ENCODE measurements at regions not wholly inside any gene's neighbourhood (a gene's known extent, or its start where the extent isn't known, plus 50 kb on each side); places are given as distances from the start of the nearest gene placed in this dataset.

- DNase-seq, result no peak
- no peaks in the 10 kb centered on the region for H3K27me3 Mint-ChIP-seq
- no peaks in the 10 kb centered on the region for H3K9me3 Mint-ChIP-seq (ENCODE audit: insufficient read depth)
These were observed 183.1 kb downstream of the FAT4 start for GRCh38 chr4:125497861-125498260.

DNA sequence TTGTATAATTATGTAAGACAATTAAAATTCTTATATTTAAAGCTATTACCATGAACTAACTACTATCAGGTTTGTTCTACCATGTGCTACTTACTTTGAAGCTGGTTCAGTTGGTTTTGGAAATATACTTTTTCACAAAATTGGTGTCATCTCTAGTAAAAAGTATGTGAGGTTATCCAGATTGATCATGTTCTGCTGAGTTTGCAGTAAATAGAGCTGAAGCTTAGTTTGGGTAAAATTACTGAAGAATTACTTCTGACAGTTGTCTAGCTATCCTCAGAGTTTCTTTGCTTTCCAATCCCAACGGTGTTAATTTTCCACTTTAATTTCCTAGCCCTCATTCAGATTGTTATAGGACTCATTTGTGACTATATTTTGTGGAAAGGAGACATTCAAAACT, 184.2 kb downstream of the FAT4 start:
- POLR2A ChIA-PET, result no interaction called here
- WGBS (ENCODE audit: insufficient coverage), result no CpG with 5 or more reads among the region's 1 CpG
- TF ChIP-seq EZH2 (IDR thresholded peaks at IDR 0.05; ENCODE audit: borderline replicate concordance, insufficient read depth, low read depth, low read length, poor library complexity, severe bottlenecking), result no peak
- TF ChIP-seq, protein P1, sequence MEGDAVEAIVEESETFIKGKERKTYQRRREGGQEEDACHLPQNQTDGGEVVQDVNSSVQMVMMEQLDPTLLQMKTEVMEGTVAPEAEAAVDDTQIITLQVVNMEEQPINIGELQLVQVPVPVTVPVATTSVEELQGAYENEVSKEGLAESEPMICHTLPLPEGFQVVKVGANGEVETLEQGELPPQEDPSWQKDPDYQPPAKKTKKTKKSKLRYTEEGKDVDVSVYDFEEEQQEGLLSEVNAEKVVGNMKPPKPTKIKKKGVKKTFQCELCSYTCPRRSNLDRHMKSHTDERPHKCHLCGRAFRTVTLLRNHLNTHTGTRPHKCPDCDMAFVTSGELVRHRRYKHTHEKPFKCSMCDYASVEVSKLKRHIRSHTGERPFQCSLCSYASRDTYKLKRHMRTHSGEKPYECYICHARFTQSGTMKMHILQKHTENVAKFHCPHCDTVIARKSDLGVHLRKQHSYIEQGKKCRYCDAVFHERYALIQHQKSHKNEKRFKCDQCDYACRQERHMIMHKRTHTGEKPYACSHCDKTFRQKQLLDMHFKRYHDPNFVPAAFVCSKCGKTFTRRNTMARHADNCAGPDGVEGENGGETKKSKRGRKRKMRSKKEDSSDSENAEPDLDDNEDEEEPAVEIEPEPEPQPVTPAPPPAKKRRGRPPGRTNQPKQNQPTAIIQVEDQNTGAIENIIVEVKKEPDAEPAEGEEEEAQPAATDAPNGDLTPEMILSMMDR (IDR thresholded peaks at IDR 0.05), result no peak

More at GRCh38 chr4:125497861-125498260, 183.1 kb downstream of the FAT4 start:
- Histone ChIP-seq H3K9ac (ENCODE audit: low read length) (no peak overlapping the region), H3K9me3 (ENCODE audit: control extremely low read depth in 1 of 3, control insufficient read depth in 2 of 3, insufficient read depth in 1 of 3, low read length in 2 of 3) (no peaks in the 10 kb centered on the region), H3K27me3 (replicated peaks in 1 of 4; ENCODE audit: control extremely low read depth in 1 of 4, control insufficient read depth in 3 of 4, insufficient read depth in 4 of 4, low read length in 3 of 4) (no peaks in the 10 kb centered on the region), H3K4me3 (ENCODE audit: control extremely low read depth in 1 of 5, extremely low read depth in 1 of 5, insufficient read depth in 1 of 5, low read depth in 2 of 5, low read length in 4 of 5) (no peak overlapping the region), H3K4me2 (replicated peaks; ENCODE audit: low read depth, low read length, poor library complexity, severe bottlenecking) (no peak overlapping the region), H2AFZ (ENCODE audit: insufficient read depth, low read depth, low read length, poor library complexity, severe bottlenecking) (no peak overlapping the region), H3K79me2 (ENCODE audit: control insufficient read depth, insufficient read depth, low read length) (no peaks in the 10 kb centered on the region), H4K20me1 (ENCODE audit: control insufficient read depth, insufficient read depth, low read length, poor library complexity, severe bottlenecking) (no peaks in the 10 kb centered on the region), H3K36me3 (replicated peaks in 1 of 2; ENCODE audit: control extremely low read depth in 1 of 2, control insufficient read depth in 1 of 2, extremely low read depth in 1 of 2, insufficient read depth in 2 of 2, low read length in 1 of 2) (no peaks in the 10 kb centered on the region), H3K4me1 (ENCODE audit: control insufficient read depth in 2 of 2, insufficient read depth in 2 of 2, low read length in 2 of 2) (no peaks in the 10 kb centered on the region), H3K27ac (ENCODE audit: low read length in 2 of 2) (no peak overlapping the region)
- Mint-ChIP-seq H3K4me3 (no peak overlapping the region), H3K27ac (no peak overlapping the region), H3K4me1 (no peaks in the 10 kb centered on the region)
- POLR2A ChIA-PET, result no interaction called here
- intact Hi-C loops (cut with micrococcal nuclease), result no loop called here
- TF ChIP-seq, protein P1 (IDR thresholded peaks at IDR 0.05), result no peak
- no peak for TF ChIP-seq EZH2 (IDR thresholded peaks at IDR 0.05; ENCODE audit: borderline replicate concordance, insufficient read depth, low read depth, low read length, poor library complexity, severe bottlenecking)
- no peak for ATAC-seq (ENCODE audit: low read depth)
- no CpG with 5 or more reads among the region's 1 CpG for WGBS (ENCODE audit: insufficient coverage)
- CTCF ChIA-PET, result no interaction called here

More for the DNA sequence above, 184.2 kb downstream of the FAT4 start:
- Histone ChIP-seq H3K36me3 (replicated peaks in 1 of 2; ENCODE audit: control extremely low read depth in 1 of 2, control insufficient read depth in 1 of 2, extremely low read depth in 1 of 2, insufficient read depth in 2 of 2, low read length in 1 of 2) (no peaks in the 10 kb centered on the region), H2AFZ (ENCODE audit: insufficient read depth, low read depth, low read length, poor library complexity, severe bottlenecking) (no peak overlapping the region), H3K4me3 (ENCODE audit: control extremely low read depth in 1 of 5, extremely low read depth in 1 of 5, insufficient read depth in 1 of 5, low read depth in 2 of 5, low read length in 4 of 5) (no peak overlapping the region), H3K27me3 (replicated peaks in 1 of 4; ENCODE audit: control extremely low read depth in 1 of 4, control insufficient read depth in 3 of 4, insufficient read depth in 4 of 4, low read length in 3 of 4) (no peaks in the 10 kb centered on the region), H4K20me1 (ENCODE audit: control insufficient read depth, insufficient read depth, low read length, poor library complexity, severe bottlenecking) (no peaks in the 10 kb centered on the region), H3K27ac (ENCODE audit: low read length in 2 of 2) (no peak overlapping the region), H3K79me2 (ENCODE audit: control insufficient read depth, insufficient read depth, low read length) (no peaks in the 10 kb centered on the region), H3K9me3 (ENCODE audit: control extremely low read depth in 1 of 3, control insufficient read depth in 2 of 3, insufficient read depth in 1 of 3, low read length in 2 of 3) (no peaks in the 10 kb centered on the region), H3K4me2 (replicated peaks; ENCODE audit: low read depth, low read length, poor library complexity, severe bottlenecking) (no peak overlapping the region), H3K4me1 (ENCODE audit: control insufficient read depth in 2 of 2, insufficient read depth in 2 of 2, low read length in 2 of 2) (no peaks in the 10 kb centered on the region), H3K9ac (ENCODE audit: low read length) (no peak overlapping the region)
- intact Hi-C loops (cut with micrococcal nuclease), result no loop called here
- CTCF ChIA-PET, result no interaction called here
- Mint-ChIP-seq H3K27me3 (no peaks in the 10 kb centered on the region), H3K9me3 (ENCODE audit: insufficient read depth) (no peaks in the 10 kb centered on the region), H3K4me1 (no peaks in the 10 kb centered on the region), H3K27ac (no peak overlapping the region), H3K4me3 (no peak overlapping the region)
- DNase-seq (no peak), ATAC-seq (ENCODE audit: low read depth) (no peak)

Measured in B cell (primary cell).